ENCODE measurements at regions not wholly inside any gene's neighbourhood (a gene's known extent, or its start where the extent isn't known, plus 50 kb on each side); places are given as distances from the start of the nearest gene placed in this dataset.

GRCh38 chr1:235002706-235003300 lies 125.8 kb downstream of the TOMM20 start:
- TF ChIP-seq CTCF (IDR thresholded peaks at IDR 0.05; ENCODE audit: poor library complexity, severe bottlenecking) = no peak
- TF ChIP-seq POLR2AphosphoS5 (IDR thresholded peaks at IDR 0.05) = no peak
- TF ChIP-seq MXI1 (conservative IDR thresholded peaks at IDR 0.05; ENCODE audit: poor library complexity, severe bottlenecking) = no peak
- TF ChIP-seq EP300 (conservative IDR thresholded peaks at IDR 0.05; ENCODE audit: poor library complexity, severe bottlenecking) = no peak
- TF ChIP-seq REST (IDR thresholded peaks at IDR 0.05; ENCODE audit: borderline replicate concordance) = no peak
- TF ChIP-seq RAD21 (conservative IDR thresholded peaks at IDR 0.05) = no peak
- TF ChIP-seq EZH2 (IDR thresholded peaks at IDR 0.05; ENCODE audit: borderline replicate concordance, insufficient read depth, low read length, poor library complexity, severe bottlenecking) = no peak

All from neural cell (in vitro differentiated cells).